Cerebellar cortex (tissue), 1 donor: ENCODE measurements at regions not wholly inside any gene's neighbourhood (a gene's known extent, or its start where the extent isn't known, plus 50 kb on each side); places are given as distances from the start of the nearest gene placed in this dataset.
"Not testable (repeated sequence)": the region's sequence is repeated elsewhere in the genome, so short reads cannot be mapped to it uniquely, and the experiment has no call there.

Source experiments
- DNase-seq: peaks from one replicate; pipeline ENCODE4 v3.0.0-alpha.2; 2015; ENCODE audit warnings: low spot score

GRCh38 chr3:193905541-193906396 lies 230.2 kb upstream of the HES1 start:
- no peak for DNase-seq

GRCh38 chr3:193906849-193907410 lies 229.0 kb upstream of the HES1 start:
- DNase-seq, result no peak

- DNase-seq, result no peak
These were observed 227.7 kb upstream of the HES1 start for GRCh38 chr3:193908181-193908744.

- DNase-seq, result no peak
These were observed 226.6 kb upstream of the HES1 start for GRCh38 chr3:193909387-193909786.

- no peak for DNase-seq
These were observed 225.6 kb upstream of the HES1 start for GRCh38 chr3:193910310-193910709.

GRCh38 chr3:193910886-193911738 lies 224.8 kb upstream of the HES1 start:
- no peak for DNase-seq

GRCh38 chr3:193911784-193912340 lies 224.1 kb upstream of the HES1 start:
- no peak for DNase-seq

- no peak for DNase-seq
These were observed 223.2 kb upstream of the HES1 start for GRCh38 chr3:193912621-193913178.

- no peak for DNase-seq
These were observed 221.3 kb upstream of the HES1 start for GRCh38 chr3:193914602-193915001.

- DNase-seq, result no peak
These were observed 220.8 kb upstream of the HES1 start for GRCh38 chr3:193915099-193915498.

GRCh38 chr3:193915613-193916012 lies 220.3 kb upstream of the HES1 start:
- no peak for DNase-seq

GRCh38 chr3:193917158-193917557 lies 218.8 kb upstream of the HES1 start:
- no peak for DNase-seq

- no peak for DNase-seq
These were observed 214.5 kb upstream of the HES1 start for GRCh38 chr3:193921465-193921864.

- DNase-seq, result no peak
These were observed 213.7 kb upstream of the HES1 start for GRCh38 chr3:193922034-193922774.

- DNase-seq, result not testable (repeated sequence)
These were observed 212.0 kb upstream of the HES1 start for GRCh38 chr3:193923958-193924357.

- DNase-seq, result not testable (repeated sequence)
These were observed 209.9 kb upstream of the HES1 start for GRCh38 chr3:193926071-193926470.

- DNase-seq, result not testable (repeated sequence)
These were observed 208.3 kb upstream of the HES1 start for GRCh38 chr3:193927413-193928206.

- DNase-seq, result no peak
These were observed 207.4 kb upstream of the HES1 start for GRCh38 chr3:193928354-193929209.

- no peak for DNase-seq
These were observed 206.6 kb upstream of the HES1 start for GRCh38 chr3:193929373-193929772.
